ENCODE measurements at regions not wholly inside any gene's neighbourhood (a gene's known extent, or its start where the extent isn't known, plus 50 kb on each side); places are given as distances from the start of the nearest gene placed in this dataset.
A peak's percentile ranks its signal among the peaks of the same experiment; 100 is the strongest.

GRCh38 chr1:198865319-198865718 lies 226.5 kb downstream of the PTPRC start:
- no peak for DNase-seq

GRCh38 chr1:198867182-198867581 lies 228.3 kb downstream of the PTPRC start:
- no peak for DNase-seq

- DNase-seq = no peak
These were observed 234.9 kb downstream of the PTPRC start for GRCh38 chr1:198873696-198874230.

GRCh38 chr1:198876371-198876871 lies 237.6 kb downstream of the PTPRC start:
- no peak for DNase-seq

GRCh38 chr1:198878566-198878965 lies 239.7 kb downstream of the PTPRC start:
- DNase-seq = no peak

- peak; percentile 64 for DNase-seq
These were observed 241.0 kb downstream of the PTPRC start for GRCh38 chr1:198879711-198880306.

- peak; percentile 68 for DNase-seq
These were observed 241.6 kb downstream of the PTPRC start for GRCh38 chr1:198880397-198880796.

GRCh38 chr1:198880818-198881597 lies 242.2 kb downstream of the PTPRC start:
- peak; percentile 94 for DNase-seq

GRCh38 chr1:198883184-198883583 lies 244.3 kb downstream of the PTPRC start:
- no peak for DNase-seq

- no peak for DNase-seq
These were observed 249.0 kb downstream of the PTPRC start for GRCh38 chr1:198887866-198888265.

- no peak for DNase-seq
These were observed 249.6 kb downstream of the PTPRC start for GRCh38 chr1:198888379-198888943.

- no peak for DNase-seq
These were observed 250.3 kb downstream of the PTPRC start for GRCh38 chr1:198889101-198889500.

- DNase-seq = no peak
These were observed 250.9 kb downstream of the PTPRC start for GRCh38 chr1:198889749-198890148.

GRCh38 chr1:198890214-198890930 lies 251.5 kb downstream of the PTPRC start:
- peak; percentile 31 for DNase-seq

GRCh38 chr1:198892065-198892464 lies 253.2 kb downstream of the PTPRC start:
- peak; percentile 83 for DNase-seq

GRCh38 chr1:198893141-198893540 lies 254.3 kb downstream of the PTPRC start:
- no peak for DNase-seq

- no peak for DNase-seq
These were observed 255.1 kb downstream of the PTPRC start for GRCh38 chr1:198893763-198894444.

GRCh38 chr1:198901266-198901665 lies 262.4 kb downstream of the PTPRC start:
- DNase-seq = no peak

GRCh38 chr1:198902655-198903054 lies 263.8 kb downstream of the PTPRC start:
- DNase-seq = no peak

GRCh38 chr1:198903203-198903602 lies 264.4 kb downstream of the PTPRC start:
- DNase-seq = no peak

GRCh38 chr1:198903621-198904020 lies 264.8 kb downstream of the PTPRC start:
- no peak for DNase-seq

GRCh38 chr1:198904321-198904720 lies 265.5 kb downstream of the PTPRC start:
- peak; percentile 77 for DNase-seq
